GM19372 (cell line): ENCODE measurements at regions not wholly inside any gene's neighbourhood (a gene's known extent, or its start where the extent isn't known, plus 50 kb on each side); places are given as distances from the start of the nearest gene placed in this dataset.
"Not testable (repeated sequence)": the region's sequence is repeated elsewhere in the genome, so short reads cannot be mapped to it uniquely, and the experiment has no call there.

Experiments
- ATAC-seq: cut with Tn5 transposase; IDR thresholded peaks from one replicate; pipeline ENCODE4 v1.9.1; 2021; ENCODE audit warnings: mild to moderate bottlenecking, low read depth, moderate library complexity; ENCODE audit not compliant: unreplicated experiment

GRCh38 chr3:38966811-38967692 lies 84.7 kb downstream of the SCN11A start:
- ATAC-seq: no peak

GRCh38 chr3:38964646-38965045 lies 87.1 kb downstream of the SCN11A start:
- no peak for ATAC-seq

- ATAC-seq: no peak
Measured at GRCh38 chr3:38964204-38964603, 87.5 kb downstream of the SCN11A start.

- ATAC-seq: peak; percentile 85
Measured at GRCh38 chr3:38960953-38961622, 90.7 kb downstream of the SCN11A start.

- no peak for ATAC-seq
Measured at GRCh38 chr3:38960042-38960622, 91.6 kb downstream of the SCN11A start.

GRCh38 chr3:38958026-38958720 lies 93.6 kb downstream of the SCN11A start:
- no peak for ATAC-seq

GRCh38 chr3:38957296-38957695 lies 94.4 kb downstream of the SCN11A start:
- no peak for ATAC-seq

- ATAC-seq: no peak
Measured at GRCh38 chr3:38952721-38953120, 99.0 kb downstream of the SCN11A start.

GRCh38 chr3:38951167-38951566 lies 100.6 kb downstream of the SCN11A start:
- not testable (repeated sequence) for ATAC-seq

- no peak for ATAC-seq
Measured at GRCh38 chr3:38950581-38950980, 101.2 kb downstream of the SCN11A start.

GRCh38 chr3:38949994-38950393 lies 101.8 kb downstream of the SCN11A start:
- no peak for ATAC-seq

GRCh38 chr3:38940394-38940793 lies 111.3 kb downstream of the SCN11A start:
- ATAC-seq: no peak

- ATAC-seq: no peak
Measured at GRCh38 chr3:38925351-38925750, 109.3 kb upstream of the SCN10A start.

GRCh38 chr3:38916706-38917105 lies 100.7 kb upstream of the SCN10A start:
- ATAC-seq: no peak

- ATAC-seq: no peak
Measured at GRCh38 chr3:38907426-38907825, 91.4 kb upstream of the SCN10A start.

- ATAC-seq: no peak
Measured at GRCh38 chr3:38890426-38890825, 74.4 kb upstream of the SCN10A start.

GRCh38 chr3:38878646-38879045 lies 62.6 kb upstream of the SCN10A start:
- ATAC-seq: no peak
